ENCODE measurements at regions not wholly inside any gene's neighbourhood (a gene's known extent, or its start where the extent isn't known, plus 50 kb on each side); places are given as distances from the start of the nearest gene placed in this dataset.

DNA sequence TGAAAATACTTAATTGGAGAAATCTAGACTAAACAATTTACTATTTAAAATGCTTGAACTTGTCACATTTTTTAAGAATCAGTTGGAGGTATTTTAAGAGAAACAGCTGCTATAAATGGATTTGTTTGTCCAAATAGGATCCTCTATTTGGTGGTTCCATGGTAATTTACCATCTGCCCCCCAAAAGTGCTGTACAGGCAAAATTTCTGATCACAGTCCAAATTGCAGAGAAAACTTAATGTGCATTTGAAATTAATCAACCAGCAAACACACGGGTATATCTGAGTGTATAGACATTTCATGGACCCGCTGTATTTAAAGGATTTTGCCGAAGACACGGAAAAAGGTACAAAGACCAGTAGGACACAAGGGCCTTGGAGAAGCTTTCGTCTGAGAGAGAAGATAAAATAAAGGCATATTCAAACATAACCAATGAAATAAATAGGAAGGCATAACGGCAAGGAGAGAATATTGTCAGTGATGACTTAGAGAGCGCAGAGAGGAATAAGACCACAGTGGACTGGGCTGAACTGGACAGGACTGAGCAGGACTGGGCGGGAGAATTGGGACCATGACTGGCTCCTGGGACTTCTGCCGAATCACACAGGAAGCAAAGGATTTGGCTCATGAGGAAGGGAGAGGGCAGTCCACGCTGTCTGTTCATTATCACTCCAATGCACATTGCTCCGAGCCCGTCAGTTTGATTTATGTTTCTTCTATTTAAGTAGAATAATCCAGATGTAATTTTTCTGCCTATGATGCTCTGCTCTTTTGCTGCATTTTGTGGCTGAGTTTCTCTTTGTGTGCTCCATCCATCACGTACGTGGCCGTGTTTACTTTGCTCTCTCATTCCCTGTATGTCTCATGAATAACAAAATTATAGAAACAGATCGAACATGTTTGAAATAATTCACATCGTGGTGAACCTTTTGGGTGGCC lies 112.8 kb downstream of the PRLHR start:
- H3K9me3 ChIP-seq (ENCODE audit: low read length) = no peaks in the 10 kb centered on the region
- no peaks in the 10 kb centered on the region for H3K4me1 ChIP-seq (ENCODE audit: insufficient read depth, low read length, poor library complexity, severe bottlenecking)
- no peak overlapping the region for H2AFZ ChIP-seq (ENCODE audit: low read length)
- H3K4me2 ChIP-seq (ENCODE audit: low read length) = no peak overlapping the region
- no peak for DNase-seq (ENCODE audit: low spot score)
- no peak overlapping the region for H3K4me3 ChIP-seq (ENCODE audit: low read depth, low read length, poor library complexity, severe bottlenecking)
- no peaks in the 10 kb centered on the region for H3K36me3 ChIP-seq (ENCODE audit: insufficient read depth, low read length)
- BruUV-seq (replicated peaks) = no TSS peak
- intact Hi-C loops (cut with micrococcal nuclease; ENCODE audit: unreplicated experiment) = no loop called here
- ChIA-PET CTCF (ENCODE audit: unreplicated experiment) (no interaction called here), POLR2A (no interaction called here)
- no peak overlapping the region for H3K27ac ChIP-seq (ENCODE audit: low read depth, low read length, poor library complexity, severe bottlenecking)
- no peaks in the 10 kb centered on the region for H3K79me2 ChIP-seq (ENCODE audit: insufficient read depth, low read depth, low read length)
- TF ChIP-seq, protein P1, sequence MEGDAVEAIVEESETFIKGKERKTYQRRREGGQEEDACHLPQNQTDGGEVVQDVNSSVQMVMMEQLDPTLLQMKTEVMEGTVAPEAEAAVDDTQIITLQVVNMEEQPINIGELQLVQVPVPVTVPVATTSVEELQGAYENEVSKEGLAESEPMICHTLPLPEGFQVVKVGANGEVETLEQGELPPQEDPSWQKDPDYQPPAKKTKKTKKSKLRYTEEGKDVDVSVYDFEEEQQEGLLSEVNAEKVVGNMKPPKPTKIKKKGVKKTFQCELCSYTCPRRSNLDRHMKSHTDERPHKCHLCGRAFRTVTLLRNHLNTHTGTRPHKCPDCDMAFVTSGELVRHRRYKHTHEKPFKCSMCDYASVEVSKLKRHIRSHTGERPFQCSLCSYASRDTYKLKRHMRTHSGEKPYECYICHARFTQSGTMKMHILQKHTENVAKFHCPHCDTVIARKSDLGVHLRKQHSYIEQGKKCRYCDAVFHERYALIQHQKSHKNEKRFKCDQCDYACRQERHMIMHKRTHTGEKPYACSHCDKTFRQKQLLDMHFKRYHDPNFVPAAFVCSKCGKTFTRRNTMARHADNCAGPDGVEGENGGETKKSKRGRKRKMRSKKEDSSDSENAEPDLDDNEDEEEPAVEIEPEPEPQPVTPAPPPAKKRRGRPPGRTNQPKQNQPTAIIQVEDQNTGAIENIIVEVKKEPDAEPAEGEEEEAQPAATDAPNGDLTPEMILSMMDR (conservative IDR thresholded peaks at IDR 0.05; ENCODE audit: low read length) = no peak
- no peak for TF ChIP-seq EZH2phosphoT487 (IDR thresholded peaks at IDR 0.05; ENCODE audit: borderline replicate concordance, low read depth, low read length)
- no peaks in the 10 kb centered on the region for H3K9me2 ChIP-seq (ENCODE audit: insufficient read depth, low read length)
- H4K20me1 ChIP-seq (ENCODE audit: insufficient read depth, low read length) = no peaks in the 10 kb centered on the region

DNA sequence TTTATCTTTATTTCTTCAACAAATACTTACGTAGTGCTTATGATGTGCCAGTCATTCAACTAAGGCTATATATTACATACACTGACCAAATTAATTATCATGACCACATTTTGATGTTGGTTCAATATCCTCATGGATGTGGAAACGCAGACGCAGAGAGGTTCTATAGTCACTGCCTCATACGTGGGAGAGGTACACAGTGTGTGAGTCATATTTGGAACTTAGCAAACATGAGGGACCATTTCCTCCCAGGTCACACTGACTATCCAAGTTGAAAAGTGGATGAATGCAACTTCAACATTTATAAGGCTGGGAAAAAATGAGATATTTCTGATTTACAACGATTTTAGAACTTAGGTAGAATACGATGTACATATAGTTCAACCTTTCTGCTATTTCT lies 113.6 kb downstream of the PRLHR start:
- ChIA-PET CTCF (ENCODE audit: unreplicated experiment) (no interaction called here), POLR2A (no interaction called here)
- H3K27ac ChIP-seq (ENCODE audit: low read depth, low read length, poor library complexity, severe bottlenecking) = no peak overlapping the region
- H3K4me3 ChIP-seq (ENCODE audit: low read depth, low read length, poor library complexity, severe bottlenecking) = no peak overlapping the region
- no peaks in the 10 kb centered on the region for H3K36me3 ChIP-seq (ENCODE audit: insufficient read depth, low read length)
- H3K79me2 ChIP-seq (ENCODE audit: insufficient read depth, low read depth, low read length) = no peaks in the 10 kb centered on the region
- no TSS peak for BruUV-seq (replicated peaks)
- no peaks in the 10 kb centered on the region for H3K9me3 ChIP-seq (ENCODE audit: low read length)
- H3K4me1 ChIP-seq (ENCODE audit: insufficient read depth, low read length, poor library complexity, severe bottlenecking) = no peaks in the 10 kb centered on the region
- no peak overlapping the region for H2AFZ ChIP-seq (ENCODE audit: low read length)
- TF ChIP-seq, protein P1 (conservative IDR thresholded peaks at IDR 0.05; ENCODE audit: low read length) = no peak
- TF ChIP-seq EZH2phosphoT487 (IDR thresholded peaks at IDR 0.05; ENCODE audit: borderline replicate concordance, low read depth, low read length) = no peak
- H4K20me1 ChIP-seq (ENCODE audit: insufficient read depth, low read length) = no peaks in the 10 kb centered on the region
- intact Hi-C loops (cut with micrococcal nuclease; ENCODE audit: unreplicated experiment) = no loop called here
- DNase-seq (ENCODE audit: low spot score) = no peak
- H3K4me2 ChIP-seq (ENCODE audit: low read length) = no peak overlapping the region
- H3K9me2 ChIP-seq (ENCODE audit: insufficient read depth, low read length) = no peaks in the 10 kb centered on the region

DNA sequence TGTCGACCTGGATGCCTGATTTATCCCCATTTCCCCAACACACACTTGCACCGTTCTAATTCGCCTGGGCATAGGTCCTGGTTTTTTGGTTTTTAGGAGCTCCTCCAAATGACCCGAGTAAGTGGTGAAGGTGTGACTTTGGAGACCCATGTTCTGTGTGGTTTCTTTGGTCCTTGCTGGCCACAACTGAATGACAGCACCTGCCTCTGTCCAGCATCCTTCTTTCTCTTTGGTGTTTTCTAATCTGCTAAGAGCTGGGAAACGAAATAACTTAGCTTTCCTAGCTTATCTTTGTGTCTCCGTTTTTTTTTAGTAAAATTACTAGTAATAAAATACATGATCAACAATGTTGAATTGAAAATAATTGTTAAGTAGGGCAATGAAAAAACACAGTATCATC lies 120.2 kb downstream of the PRLHR start:
- BruUV-seq (replicated peaks) = no TSS peak
- Histone ChIP-seq H3K9me3 (ENCODE audit: low read length) (no peaks in the 10 kb centered on the region), H3K36me3 (ENCODE audit: insufficient read depth, low read length) (no peaks in the 10 kb centered on the region), H4K20me1 (ENCODE audit: insufficient read depth, low read length) (no peaks in the 10 kb centered on the region), H3K4me3 (ENCODE audit: low read depth, low read length, poor library complexity, severe bottlenecking) (no peak overlapping the region), H3K9me2 (ENCODE audit: insufficient read depth, low read length) (no peaks in the 10 kb centered on the region), H3K4me2 (ENCODE audit: low read length) (no peak overlapping the region), H3K4me1 (ENCODE audit: insufficient read depth, low read length, poor library complexity, severe bottlenecking) (no peaks in the 10 kb centered on the region), H3K27ac (ENCODE audit: low read depth, low read length, poor library complexity, severe bottlenecking) (no peak overlapping the region), H3K79me2 (ENCODE audit: insufficient read depth, low read depth, low read length) (no peaks in the 10 kb centered on the region), H2AFZ (ENCODE audit: low read length) (no peak overlapping the region)
- intact Hi-C loops (cut with micrococcal nuclease; ENCODE audit: unreplicated experiment) = no loop called here
- ChIA-PET POLR2A (interaction anchor here (0.5 to 1.3 kb wide), 6 partner anchors 16 to 1250 kb away, joined by 3 to 5 read pairs (median 3); partner anchors contain the start of gene INPP5F), CTCF (ENCODE audit: unreplicated experiment) (no interaction called here)
- no peak for DNase-seq (ENCODE audit: low spot score)
- TF ChIP-seq EZH2phosphoT487 (IDR thresholded peaks at IDR 0.05; ENCODE audit: borderline replicate concordance, low read depth, low read length) = no peak
- TF ChIP-seq, protein P1 (conservative IDR thresholded peaks at IDR 0.05; ENCODE audit: low read length) = no peak

All from OCI-LY7 (cell line).